GM12864 (cell line): ENCODE measurements at regions not wholly inside any gene's neighbourhood (a gene's known extent, or its start where the extent isn't known, plus 50 kb on each side); places are given as distances from the start of the nearest gene placed in this dataset.

Experiments
- DNase-seq: peaks from one replicate; pipeline ENCODE4 v3.0.0-alpha.2; 2011; ENCODE audit warnings: low read depth
- H3K4me3 ChIP-seq: 2 replicates; pipeline ENCODE4 v1.5.1; 2011; ENCODE audit warnings: mild to moderate bottlenecking, low read depth, low read length, control low read depth
- TF ChIP-seq, protein P1 (sequence below): IDR thresholded peaks from 2 replicates; pipeline ENCODE4 v1.5.1; 2011; ENCODE audit warnings: low read depth, mild to moderate bottlenecking, moderate library complexity, low read length, control low read depth, inconsistent platforms; ENCODE audit errors: missing control alignments

- H3K4me3 ChIP-seq: no peak overlapping the region
- DNase-seq: no peak
- TF ChIP-seq, protein P1, sequence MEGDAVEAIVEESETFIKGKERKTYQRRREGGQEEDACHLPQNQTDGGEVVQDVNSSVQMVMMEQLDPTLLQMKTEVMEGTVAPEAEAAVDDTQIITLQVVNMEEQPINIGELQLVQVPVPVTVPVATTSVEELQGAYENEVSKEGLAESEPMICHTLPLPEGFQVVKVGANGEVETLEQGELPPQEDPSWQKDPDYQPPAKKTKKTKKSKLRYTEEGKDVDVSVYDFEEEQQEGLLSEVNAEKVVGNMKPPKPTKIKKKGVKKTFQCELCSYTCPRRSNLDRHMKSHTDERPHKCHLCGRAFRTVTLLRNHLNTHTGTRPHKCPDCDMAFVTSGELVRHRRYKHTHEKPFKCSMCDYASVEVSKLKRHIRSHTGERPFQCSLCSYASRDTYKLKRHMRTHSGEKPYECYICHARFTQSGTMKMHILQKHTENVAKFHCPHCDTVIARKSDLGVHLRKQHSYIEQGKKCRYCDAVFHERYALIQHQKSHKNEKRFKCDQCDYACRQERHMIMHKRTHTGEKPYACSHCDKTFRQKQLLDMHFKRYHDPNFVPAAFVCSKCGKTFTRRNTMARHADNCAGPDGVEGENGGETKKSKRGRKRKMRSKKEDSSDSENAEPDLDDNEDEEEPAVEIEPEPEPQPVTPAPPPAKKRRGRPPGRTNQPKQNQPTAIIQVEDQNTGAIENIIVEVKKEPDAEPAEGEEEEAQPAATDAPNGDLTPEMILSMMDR: no peak
Measured at GRCh38 chr10:128894641-128895040, 572.4 kb upstream of the MGMT start.

- TF ChIP-seq, protein P1: no peak
- H3K4me3 ChIP-seq: no peak overlapping the region
- DNase-seq: no peak
Measured at GRCh38 chr10:128895473-128895872, 571.6 kb upstream of the MGMT start.

DNA sequence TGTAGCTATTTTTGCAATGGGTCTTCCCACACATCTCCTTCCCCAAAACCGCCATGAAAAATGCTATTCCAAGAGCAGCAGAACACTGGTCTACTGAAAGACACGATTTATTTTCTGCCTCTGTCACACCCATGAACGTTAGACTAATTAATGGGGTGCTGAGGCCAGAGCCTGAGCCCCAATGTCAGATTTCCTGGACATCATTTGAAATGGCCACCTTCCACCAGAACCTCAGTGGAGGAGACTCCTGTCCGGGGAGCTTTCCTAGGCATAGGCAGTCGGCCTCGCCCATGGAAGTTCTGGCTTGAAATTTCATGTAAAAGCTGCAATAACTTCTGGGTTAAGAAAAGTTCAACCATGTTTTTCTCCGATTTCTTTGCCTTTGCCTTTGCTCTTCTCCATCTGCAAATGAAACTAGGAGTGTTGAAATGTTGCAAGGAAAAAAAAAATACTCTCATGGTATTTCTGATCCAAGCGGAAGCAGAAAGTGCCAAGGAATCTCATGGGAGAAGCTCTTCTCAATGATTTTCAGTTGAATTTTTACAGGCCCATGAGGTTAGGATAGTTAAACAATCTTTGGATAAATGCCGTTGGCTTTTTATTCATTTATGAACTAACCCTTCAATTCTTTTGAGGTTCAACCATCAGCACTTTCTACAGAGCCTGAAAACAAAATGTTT, 570.8 kb upstream of the MGMT start:
- DNase-seq: no peak
- TF ChIP-seq, protein P1: no peak
- H3K4me3 ChIP-seq: no peak overlapping the region

- TF ChIP-seq, protein P1: no peak
- no peak overlapping the region for H3K4me3 ChIP-seq
- DNase-seq: no peak
Measured at GRCh38 chr10:128896963-128897362, 570.1 kb upstream of the MGMT start.

- TF ChIP-seq, protein P1: no peak
- no peak overlapping the region for H3K4me3 ChIP-seq
- DNase-seq: no peak
Measured at GRCh38 chr10:128897401-128898129, 569.5 kb upstream of the MGMT start.

GRCh38 chr10:128898133-128898915, 568.7 kb upstream of the MGMT start:
- TF ChIP-seq, protein P1: no peak
- no peak overlapping the region for H3K4me3 ChIP-seq
- DNase-seq: no peak
